B cell (primary cell): ENCODE measurements at regions not wholly inside any gene's neighbourhood (a gene's known extent, or its start where the extent isn't known, plus 50 kb on each side); places are given as distances from the start of the nearest gene placed in this dataset.

Experiments used
- ATAC-seq: fragments of 200-7000 bp; cut with Tn5 transposase; one replicate; pipeline ENCODE4 v1.10.0; 2021; ENCODE audit warnings: low read depth, mild to moderate bottlenecking, moderate number of reproducible peaks, moderate library complexity
- CTCF ChIA-PET: fragments of 350-600 bp; sonication (Branson Sonifier 250); formaldehyde crosslinking; loops from one replicate; lab custom pipeline; 2021; ENCODE audit warnings: antibody characterized with exemption, inconsistent platforms; lab: Charles Lee
- POLR2A ChIA-PET: fragments of 350-600 bp; sonication (Branson Sonifier 250); formaldehyde crosslinking; loops from one replicate; lab custom pipeline; 2021; ENCODE audit warnings: antibody characterized with exemption; lab: Charles Lee
- DNase-seq: peaks from one replicate; pipeline ENCODE4 v3.0.0; 2013
- H2AFZ ChIP-seq: 2 replicates; pipeline ENCODE4 v1.6.1; 2012; ENCODE audit warnings: mild to moderate bottlenecking, low read depth, low read length; ENCODE audit not compliant: insufficient read depth, poor library complexity, severe bottlenecking
- H3K27ac ChIP-seq, 2 donors: 1 replicate in 1 of 2; 2 replicates in 1 of 2; pipeline ENCODE4 v1.5.1; 2012 to 2013; ENCODE audit warnings: low read length in 2 of 2, mild to moderate bottlenecking in 2 of 2, moderate library complexity in 1 of 2
- H3K27me3 ChIP-seq, 4 experiments: fragments of 200-600 bp in 1 of 4; sonication (generic) in 1 of 4; replicated peaks in 1 of 4; 1 replicate in 2 of 4; 2 replicates in 2 of 4; pipeline versions ENCODE4 v1.6.1 to v1.7.0; 2013 to 2016; ENCODE audit warnings: low read length in 3 of 4, mild to moderate bottlenecking in 2 of 4, mixed read lengths in 1 of 4, moderate library complexity in 1 of 4; ENCODE audit not compliant: insufficient read depth in 4 of 4, control insufficient read depth in 3 of 4; ENCODE audit errors: control extremely low read depth in 1 of 4
- H3K36me3 ChIP-seq, 2 experiments: replicated peaks in 1 of 2; 1 replicate in 1 of 2; 2 replicates in 1 of 2; pipeline versions ENCODE4 v1.6.1 to v1.7.1; 2013; ENCODE audit warnings: low read length in 1 of 2; ENCODE audit not compliant: insufficient read depth in 2 of 2, control insufficient read depth in 1 of 2; ENCODE audit errors: control extremely low read depth in 1 of 2, extremely low read depth in 1 of 2
- H3K4me1 ChIP-seq, 2 donors: fragments of 200-600 bp in 1 of 2; sonication (generic) in 1 of 2; 1 replicate in 1 of 2; 2 replicates in 1 of 2; pipeline versions ENCODE4 v1.5.1 to v1.6.1; 2013 to 2017; ENCODE audit warnings: low read length in 2 of 2; ENCODE audit not compliant: control insufficient read depth in 2 of 2, insufficient read depth in 2 of 2
- H3K4me2 ChIP-seq: replicated peaks from 2 replicates; pipeline ENCODE3; 2012; ENCODE audit warnings: mild to moderate bottlenecking, low read depth, low read length; ENCODE audit not compliant: poor library complexity, severe bottlenecking
- H3K4me3 ChIP-seq, 5 experiments: fragments of 200-600 bp in 1 of 5; sonication (generic) in 1 of 5; 1 replicate in 3 of 5; 2 replicates in 2 of 5; pipeline versions ENCODE4 v1.5.1 to v1.7.0; 2011 to 2016; ENCODE audit warnings: low read length in 4 of 5, mild to moderate bottlenecking in 4 of 5, low read depth in 2 of 5, control low read depth in 1 of 5, moderate library complexity in 1 of 5; ENCODE audit not compliant: insufficient read depth in 1 of 5; ENCODE audit errors: control extremely low read depth in 1 of 5, extremely low read depth in 1 of 5
- H3K79me2 ChIP-seq: fragments of 200-600 bp; sonication (generic); one replicate; pipeline ENCODE4 v1.6.0; 2016; ENCODE audit warnings: low read length; ENCODE audit not compliant: control insufficient read depth, insufficient read depth
- H3K9ac ChIP-seq: fragments of 200-600 bp; sonication (generic); 2 replicates; pipeline ENCODE4 v1.6.1; 2017; ENCODE audit warnings: mild to moderate bottlenecking, low read length, moderate library complexity
- H3K9me3 ChIP-seq, 3 donors: one replicate each; pipeline versions ENCODE4 v1.6.1 to v1.7.1; 2013; ENCODE audit warnings: low read length in 2 of 3; ENCODE audit not compliant: control insufficient read depth in 2 of 3, insufficient read depth in 1 of 3; ENCODE audit errors: control extremely low read depth in 1 of 3
- H4K20me1 ChIP-seq: 2 replicates; pipeline ENCODE4 v1.6.0; 2012; ENCODE audit warnings: mild to moderate bottlenecking, low read length; ENCODE audit not compliant: insufficient read depth, control insufficient read depth, poor library complexity, severe bottlenecking
- H3K27ac Mint-ChIP-seq: one replicate; pipeline ENCODE4 v1.8.0; 2021; ENCODE audit warnings: mixed read lengths
- H3K27me3 Mint-ChIP-seq: one replicate; pipeline ENCODE4 v1.8.0; 2021; ENCODE audit warnings: mixed read lengths
- H3K4me1 Mint-ChIP-seq: one replicate; pipeline ENCODE4 v1.8.0; 2021; ENCODE audit warnings: mixed read lengths
- H3K4me3 Mint-ChIP-seq: one replicate; pipeline ENCODE4 v1.8.0; 2021; ENCODE audit warnings: mixed read lengths
- H3K9me3 Mint-ChIP-seq: one replicate; pipeline ENCODE4 v1.8.0; 2022; ENCODE audit warnings: mixed read lengths; ENCODE audit not compliant: insufficient read depth
- EZH2 ChIP-seq: IDR thresholded peaks from 2 replicates; pipeline ENCODE4 v1.6.1; 2012; ENCODE audit warnings: borderline replicate concordance, low read depth, mild to moderate bottlenecking, moderate library complexity, low read length; ENCODE audit not compliant: insufficient read depth, poor library complexity, severe bottlenecking
- WGBS: methylation state at CpG from one replicate; pipeline ENCODE4 v1.1.5; 2013; ENCODE audit warnings: missing lambda C conversion rate; ENCODE audit not compliant: insufficient coverage; 5-methylcytosine and 5-hydroxymethylcytosine counted together
- intact Hi-C: fragments of 100-400 bp; cut with micrococcal nuclease; formaldehyde crosslinking; loops from one replicate; pipeline ENCODE4 v1.10.0; 2022
- TF ChIP-seq, protein P1 (sequence below): fragments of 200-600 bp; IDR thresholded peaks from one replicate; pipeline ENCODE4 v1.8.0; 2022; ENCODE audit warnings: antibody characterized with exemption, mild to moderate bottlenecking

DNA sequence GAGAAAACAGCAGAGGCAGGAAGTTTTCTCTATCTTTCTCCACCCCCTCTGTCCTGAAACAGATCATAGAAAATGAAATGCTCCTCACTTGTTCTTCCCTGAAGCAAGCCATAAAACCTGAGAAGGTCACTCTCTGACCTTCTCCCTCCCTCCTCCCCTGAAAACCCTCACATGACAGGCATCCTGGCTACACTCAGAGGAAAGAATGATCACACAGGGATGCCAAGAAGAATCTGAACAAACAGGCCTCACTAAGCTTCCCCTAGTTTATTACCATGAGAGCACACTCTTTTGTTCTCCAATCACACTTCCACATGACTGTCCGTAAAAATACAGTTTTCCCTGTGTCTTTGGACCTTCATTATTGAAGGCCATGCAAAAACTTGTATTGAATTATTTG, 300.1 kb downstream of the BUD13 start:
- DNase-seq (no peak), ATAC-seq (no peak)
- no peaks in the 10 kb centered on the region for H3K79me2 ChIP-seq
- no peaks in the 10 kb centered on the region for H4K20me1 ChIP-seq
- Mint-ChIP-seq H3K9me3 (peaks cover 3% of the 10 kb centered on the region), H3K27ac (no peak overlapping the region), H3K27me3 (peaks cover 35% of the 10 kb centered on the region), H3K4me3 (no peak overlapping the region), H3K4me1 (no peaks in the 10 kb centered on the region)
- TF ChIP-seq, protein P1, sequence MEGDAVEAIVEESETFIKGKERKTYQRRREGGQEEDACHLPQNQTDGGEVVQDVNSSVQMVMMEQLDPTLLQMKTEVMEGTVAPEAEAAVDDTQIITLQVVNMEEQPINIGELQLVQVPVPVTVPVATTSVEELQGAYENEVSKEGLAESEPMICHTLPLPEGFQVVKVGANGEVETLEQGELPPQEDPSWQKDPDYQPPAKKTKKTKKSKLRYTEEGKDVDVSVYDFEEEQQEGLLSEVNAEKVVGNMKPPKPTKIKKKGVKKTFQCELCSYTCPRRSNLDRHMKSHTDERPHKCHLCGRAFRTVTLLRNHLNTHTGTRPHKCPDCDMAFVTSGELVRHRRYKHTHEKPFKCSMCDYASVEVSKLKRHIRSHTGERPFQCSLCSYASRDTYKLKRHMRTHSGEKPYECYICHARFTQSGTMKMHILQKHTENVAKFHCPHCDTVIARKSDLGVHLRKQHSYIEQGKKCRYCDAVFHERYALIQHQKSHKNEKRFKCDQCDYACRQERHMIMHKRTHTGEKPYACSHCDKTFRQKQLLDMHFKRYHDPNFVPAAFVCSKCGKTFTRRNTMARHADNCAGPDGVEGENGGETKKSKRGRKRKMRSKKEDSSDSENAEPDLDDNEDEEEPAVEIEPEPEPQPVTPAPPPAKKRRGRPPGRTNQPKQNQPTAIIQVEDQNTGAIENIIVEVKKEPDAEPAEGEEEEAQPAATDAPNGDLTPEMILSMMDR: no peak
- TF ChIP-seq EZH2: no peak
- no peaks in the 10 kb centered on the region for H3K9me3 ChIP-seq
- no CpG with 5 or more reads among the region's 1 CpG for WGBS
- no peak overlapping the region for H2AFZ ChIP-seq
- H3K4me2 ChIP-seq: no peak overlapping the region
- peaks cover 0 to 3% (median 0%) of the 10 kb centered on the region in 4 experiments for H3K27me3 ChIP-seq
- H3K27ac ChIP-seq: no peak overlapping the region
- intact Hi-C loops: no loop called here
- H3K9ac ChIP-seq: no peak overlapping the region
- H3K4me1 ChIP-seq: no peaks in the 10 kb centered on the region
- no peak overlapping the region for H3K4me3 ChIP-seq
- no peaks in the 10 kb centered on the region for H3K36me3 ChIP-seq
- ChIA-PET CTCF (no interaction called here), POLR2A (no interaction called here)

DNA sequence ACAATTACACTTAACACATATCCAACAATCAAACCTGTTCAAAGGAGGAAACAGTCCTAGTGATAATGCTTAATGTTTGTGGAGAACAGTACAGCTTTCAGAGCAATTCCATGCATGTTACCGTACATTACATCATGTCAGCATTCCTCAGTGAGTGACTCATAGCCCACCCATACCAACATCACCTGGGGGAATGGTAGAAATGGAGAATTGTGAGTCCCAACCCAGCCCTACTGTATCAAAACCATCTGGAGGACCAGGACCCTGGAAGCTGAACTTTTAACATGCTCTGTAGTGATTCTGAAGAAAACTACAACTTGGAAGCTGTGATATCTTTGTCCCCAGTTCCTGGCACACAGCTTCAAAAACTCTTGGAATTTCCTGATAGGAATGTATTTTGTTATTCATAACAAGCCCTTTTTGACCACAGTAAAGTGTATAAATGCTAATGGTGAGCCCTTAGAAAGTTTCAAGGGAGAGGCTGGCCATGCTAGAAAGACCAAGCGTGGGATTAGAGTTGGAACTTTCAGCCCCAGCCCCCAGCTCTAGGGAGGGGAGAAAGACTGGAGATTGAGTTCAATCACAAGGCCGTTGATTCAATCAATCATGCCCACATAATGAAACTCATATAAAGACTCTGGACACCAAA, 301.1 kb downstream of the BUD13 start:
- no peak for DNase-seq
- H3K4me3 Mint-ChIP-seq: no peak overlapping the region
- H3K4me1 Mint-ChIP-seq: no peaks in the 10 kb centered on the region
- H4K20me1 ChIP-seq: no peaks in the 10 kb centered on the region
- no peak for ATAC-seq
- peaks cover 0 to 3% (median 0%) of the 10 kb centered on the region in 4 experiments for H3K27me3 ChIP-seq
- H3K9me3 ChIP-seq: no peaks in the 10 kb centered on the region
- H3K4me1 ChIP-seq: no peaks in the 10 kb centered on the region
- no peaks in the 10 kb centered on the region for H3K36me3 ChIP-seq
- POLR2A ChIA-PET: no interaction called here
- H3K9me3 Mint-ChIP-seq: peaks cover 3% of the 10 kb centered on the region
- H3K27ac Mint-ChIP-seq: no peak overlapping the region
- CTCF ChIA-PET: no interaction called here
- no peak overlapping the region for H3K27ac ChIP-seq
- WGBS: no CpG with 5 or more reads among the region's 3 CpGs
- no peak overlapping the region for H3K4me2 ChIP-seq
- intact Hi-C loops: no loop called here
- H3K79me2 ChIP-seq: no peaks in the 10 kb centered on the region
- TF ChIP-seq, protein P1: no peak
- no peak for TF ChIP-seq EZH2
- no peak overlapping the region for H2AFZ ChIP-seq
- H3K9ac ChIP-seq: no peak overlapping the region
- no peak overlapping the region for H3K4me3 ChIP-seq
- peaks cover 35% of the 10 kb centered on the region for H3K27me3 Mint-ChIP-seq
